ENCODE measurements at regions not wholly inside any gene's neighbourhood (a gene's known extent, or its start where the extent isn't known, plus 50 kb on each side); places are given as distances from the start of the nearest gene placed in this dataset.

GRCh38 chr11:116428638-116428975 lies 344.2 kb downstream of the BUD13 start:
- DNase-seq = no peak

- no peak for DNase-seq
Observed at GRCh38 chr11:116427903-116428637, 344.7 kb downstream of the BUD13 start.

- DNase-seq = no peak
Observed at GRCh38 chr11:116427337-116427902, 345.4 kb downstream of the BUD13 start.

- DNase-seq = no peak
Observed at GRCh38 chr11:116426761-116427160, 346.0 kb downstream of the BUD13 start.

- DNase-seq = no peak
Observed at GRCh38 chr11:116424615-116425261, 348.0 kb downstream of the BUD13 start.

- no peak for DNase-seq
Observed at GRCh38 chr11:116422956-116423600, 349.7 kb downstream of the BUD13 start.

GRCh38 chr11:116422556-116422955 lies 350.2 kb downstream of the BUD13 start:
- no peak for DNase-seq

GRCh38 chr11:116421529-116422185 lies 351.1 kb downstream of the BUD13 start:
- DNase-seq = no peak

GRCh38 chr11:116420770-116421528 lies 351.8 kb downstream of the BUD13 start:
- DNase-seq = no peak

GRCh38 chr11:116420030-116420429 lies 352.8 kb downstream of the BUD13 start:
- DNase-seq = no peak

- no peak for DNase-seq
Observed at GRCh38 chr11:116418388-116419041, 354.3 kb downstream of the BUD13 start.

GRCh38 chr11:116416852-116417251 lies 355.9 kb downstream of the BUD13 start:
- DNase-seq = no peak

GRCh38 chr11:116415095-116415494 lies 357.7 kb downstream of the BUD13 start:
- no peak for DNase-seq

- no peak for DNase-seq
Observed at GRCh38 chr11:116414357-116414880, 358.4 kb downstream of the BUD13 start.

GRCh38 chr11:116413301-116414242 lies 359.2 kb downstream of the BUD13 start:
- DNase-seq = no peak

GRCh38 chr11:116412118-116412889 lies 360.5 kb downstream of the BUD13 start:
- no peak for DNase-seq

- DNase-seq = no peak
Observed at GRCh38 chr11:116409238-116409637, 363.5 kb downstream of the BUD13 start.

GRCh38 chr11:116406042-116406441 lies 366.7 kb downstream of the BUD13 start:
- DNase-seq = no peak

- no peak for DNase-seq
Observed at GRCh38 chr11:116404462-116404798, 368.4 kb downstream of the BUD13 start.

Data from AML-193 (cell line).